Effector CD4-positive, alpha-beta T cell (primary cell): ENCODE measurements at regions not wholly inside any gene's neighbourhood (a gene's known extent, or its start where the extent isn't known, plus 50 kb on each side); places are given as distances from the start of the nearest gene placed in this dataset.
"Not testable (repeated sequence)": the region's sequence is repeated elsewhere in the genome, so short reads cannot be mapped to it uniquely, and the experiment has no call there.

Source experiments
- DNase-seq: peaks from one replicate; pipeline ENCODE4 v3.0.0-alpha.2; 2020

DNA sequence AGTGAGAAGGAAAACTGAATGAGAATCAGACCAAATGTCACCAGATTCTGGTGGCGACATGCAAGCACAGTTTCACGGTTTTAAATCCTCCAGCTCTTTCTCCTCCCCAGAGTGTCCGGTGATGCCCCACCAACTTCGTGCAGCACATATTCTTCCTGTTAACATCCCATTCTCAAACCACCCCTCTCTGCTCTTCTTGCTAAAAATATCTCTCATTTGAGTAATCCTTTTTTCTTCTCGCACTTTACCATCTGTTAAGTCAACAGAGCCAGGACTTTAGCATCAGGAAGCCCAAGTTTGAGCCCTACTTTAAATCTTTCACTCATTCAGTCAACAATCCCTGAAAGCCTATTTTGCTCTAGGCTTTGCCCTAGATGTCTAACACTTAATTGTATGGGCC is 68.2 kb upstream of the VGLL4 start:
- DNase-seq, result no peak

DNA sequence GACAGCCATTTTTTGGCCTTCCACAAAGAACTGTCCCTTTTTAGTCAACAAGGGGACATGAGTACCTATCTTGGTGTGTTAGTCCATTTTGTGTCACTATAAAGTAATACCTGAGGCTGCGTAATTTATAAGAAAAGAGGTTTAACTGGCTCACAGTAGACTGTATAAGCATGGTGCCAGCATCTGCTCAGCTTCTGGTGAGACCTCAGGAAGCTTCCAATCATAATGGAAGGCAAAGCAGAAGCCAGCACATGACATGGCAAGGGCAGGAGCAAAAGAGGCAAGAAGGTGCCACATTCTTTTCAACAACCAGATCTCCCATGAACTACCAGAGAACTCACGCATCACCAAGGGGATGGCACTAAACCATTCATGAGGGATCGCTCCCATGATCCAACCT is 66.1 kb upstream of the VGLL4 start:
- DNase-seq, result no peak

DNA sequence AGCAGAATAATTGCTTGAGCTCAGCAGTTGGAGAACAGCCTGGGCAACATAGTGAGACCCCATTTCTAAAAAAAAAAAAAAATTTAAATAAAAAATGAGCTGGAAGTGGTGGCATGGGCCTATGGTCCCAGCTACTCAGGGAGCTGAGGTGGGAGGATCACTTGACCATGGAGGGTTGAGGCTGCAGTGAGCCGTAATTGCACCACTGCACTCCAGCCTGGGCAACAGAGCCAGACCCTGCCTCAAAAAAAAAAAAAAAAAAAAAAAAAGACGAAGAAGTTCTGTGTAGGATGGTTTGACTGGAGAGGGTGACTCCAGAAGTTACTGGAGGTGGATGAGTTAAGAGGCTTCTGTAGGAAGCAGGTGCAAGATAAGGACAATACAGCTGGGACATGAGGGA is 63.4 kb upstream of the VGLL4 start:
- DNase-seq, result not testable (repeated sequence)

DNA sequence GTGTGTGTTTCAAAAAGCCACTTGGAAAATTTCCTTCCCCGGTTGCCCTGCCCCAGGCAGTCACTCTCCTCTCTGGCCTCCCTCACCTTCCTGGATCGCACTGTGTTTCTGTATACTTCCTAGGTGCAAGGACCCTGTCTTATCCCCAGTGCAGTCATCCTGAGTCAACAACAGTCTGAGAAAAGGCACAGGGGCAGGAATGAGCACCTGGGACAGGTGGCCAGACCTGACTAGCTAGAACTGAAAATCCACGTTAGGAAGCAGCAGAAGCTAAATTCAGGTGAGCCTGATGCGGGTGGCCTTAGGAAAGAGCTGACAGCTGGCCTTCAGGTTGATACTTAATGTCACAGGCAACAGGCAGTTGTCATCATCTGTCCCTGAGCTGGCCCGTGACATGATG is 62.9 kb upstream of the VGLL4 start:
- no peak for DNase-seq

DNA sequence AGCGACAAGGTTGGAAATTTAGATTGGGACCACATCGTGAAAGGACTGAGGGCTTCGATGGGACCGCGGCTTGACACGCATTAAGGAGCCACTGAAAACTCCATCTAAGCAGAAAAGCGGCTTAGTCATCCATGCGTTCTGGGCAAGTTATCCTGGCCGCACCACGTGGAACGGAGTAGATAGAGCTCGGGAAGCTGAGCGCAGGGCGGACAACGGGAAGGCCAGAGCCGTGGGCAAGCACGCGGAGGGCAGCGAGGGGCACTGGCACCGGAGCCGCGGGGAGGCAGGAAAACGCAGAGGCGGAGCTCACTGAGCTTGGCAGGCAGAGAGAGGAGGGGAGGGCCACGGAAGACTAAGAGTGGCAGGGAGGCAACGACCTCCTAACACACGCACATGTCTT is 61.3 kb upstream of the VGLL4 start:
- no peak for DNase-seq

DNA sequence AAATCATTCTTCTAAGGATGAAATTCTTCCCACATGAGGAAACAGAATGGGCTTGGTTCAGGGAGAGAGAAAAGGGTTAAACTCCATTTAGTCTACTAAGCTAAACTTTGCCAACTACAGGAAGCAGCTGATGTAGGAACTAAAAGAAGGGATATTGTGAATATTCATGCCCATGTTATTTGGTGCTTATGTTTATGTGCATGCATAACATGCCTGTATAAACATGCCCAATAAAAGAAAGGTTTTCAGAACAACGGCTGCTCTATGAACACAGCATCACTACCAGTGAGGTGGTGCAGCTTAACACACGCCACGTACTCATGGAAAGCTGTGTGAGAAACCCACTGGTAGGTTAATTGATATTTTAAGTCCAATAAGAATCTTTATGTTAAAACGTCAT is 59.4 kb upstream of the VGLL4 start:
- DNase-seq, result no peak

DNA sequence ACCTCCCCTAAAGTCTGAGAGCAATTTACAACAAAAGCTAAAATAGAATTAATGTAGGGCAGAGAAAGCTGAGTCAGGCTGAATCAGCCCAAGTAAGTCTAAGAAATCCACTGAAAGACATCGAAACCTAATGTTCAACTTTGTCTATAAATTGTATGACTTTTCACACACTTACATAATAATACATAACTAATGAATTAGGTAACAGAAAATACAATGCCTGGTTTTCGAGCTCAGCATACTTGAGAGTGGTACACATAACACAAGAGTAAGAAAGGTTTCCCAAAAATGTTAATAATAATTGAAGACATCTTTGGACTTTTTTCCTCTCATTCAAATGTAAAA is 55.3 kb upstream of the VGLL4 start:
- DNase-seq, result no peak

DNA sequence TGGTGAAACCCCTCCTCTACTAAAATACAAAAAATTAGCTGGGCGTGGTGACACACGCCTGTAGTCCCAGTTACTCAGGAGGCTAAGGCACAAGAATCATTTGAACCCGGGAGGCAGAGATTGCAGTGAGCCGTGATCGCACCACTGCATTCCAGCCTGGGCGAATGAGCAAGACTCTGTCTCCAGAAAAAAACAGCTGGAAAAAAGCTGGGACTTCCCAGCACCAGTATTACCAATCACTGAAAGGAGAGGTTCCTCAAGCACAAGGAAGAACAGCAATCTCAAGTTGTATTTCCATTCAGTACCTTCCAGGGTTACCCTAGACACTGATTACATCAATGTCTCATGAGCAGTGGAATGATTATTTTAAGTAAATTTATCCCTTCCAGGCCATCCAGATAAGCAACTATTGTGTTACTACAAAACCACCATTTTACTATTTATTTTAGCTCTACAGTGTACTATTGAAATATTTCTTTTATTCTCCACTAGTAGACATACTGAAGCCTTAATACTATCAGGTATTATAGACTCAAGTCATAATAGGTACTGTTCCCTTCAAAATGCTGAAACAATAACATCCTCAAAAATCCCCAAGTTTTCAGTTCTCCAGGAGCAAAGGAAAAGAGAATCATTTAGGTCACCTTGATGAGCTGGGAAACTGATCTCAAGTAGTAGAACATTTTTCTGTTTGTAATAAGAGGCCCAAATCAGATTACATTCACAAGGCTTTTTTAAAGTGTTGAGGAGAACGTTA is 54.8 kb upstream of the VGLL4 start:
- no peak for DNase-seq

DNA sequence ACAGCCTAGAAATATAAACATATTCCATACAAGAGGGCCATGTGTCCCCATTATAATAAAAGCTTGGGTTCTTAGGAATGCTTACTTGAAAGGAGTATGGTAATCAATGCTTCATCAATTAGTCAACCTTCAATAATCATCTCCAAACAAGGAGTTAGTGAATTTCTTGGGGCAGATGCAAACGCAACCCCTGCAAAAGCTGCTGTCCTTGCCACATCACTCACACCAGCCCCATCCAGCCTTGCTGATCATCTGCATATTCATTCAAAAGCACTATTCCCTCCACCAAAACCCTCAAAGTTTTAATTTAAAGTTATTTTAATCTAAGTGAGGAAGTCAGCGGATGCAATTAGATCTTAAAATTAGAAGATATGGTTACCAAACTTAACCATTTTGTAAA is 54.0 kb upstream of the VGLL4 start:
- DNase-seq, result no peak

DNA sequence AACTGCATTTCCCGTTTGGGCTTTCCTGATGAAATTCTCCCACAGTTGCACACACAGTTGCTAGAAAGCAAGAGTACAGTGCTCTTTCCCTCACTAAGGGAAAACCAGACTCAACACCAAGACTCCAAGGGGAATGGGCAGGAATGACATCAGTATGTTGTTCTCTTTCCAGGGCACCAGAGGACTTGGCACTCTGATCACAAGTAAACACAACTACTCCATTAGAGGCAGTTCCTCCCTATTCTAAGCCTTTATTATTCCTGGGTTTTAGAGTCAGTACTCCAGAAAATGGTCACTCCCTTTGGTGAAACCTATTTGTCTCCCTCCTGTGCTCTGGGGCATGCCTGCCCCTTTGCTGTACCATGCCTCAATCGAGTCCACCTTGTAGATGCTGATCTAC is 52.3 kb upstream of the VGLL4 start:
- DNase-seq, result no peak
